Germinal center (tissue), 1 donor: ENCODE measurements at regions not wholly inside any gene's neighbourhood (a gene's known extent, or its start where the extent isn't known, plus 50 kb on each side); places are given as distances from the start of the nearest gene placed in this dataset.

ENCODE experiments used
- DNase-seq: peaks from one replicate; pipeline ENCODE4 v3.0.0; 2012; ENCODE audit warnings: mixed read lengths, low spot score

- no peak for DNase-seq
Measured at GRCh38 chr15:61633951-61634350, 404.8 kb upstream of the RORA start.

- no peak for DNase-seq
Measured at GRCh38 chr15:61629269-61629668, 400.2 kb upstream of the RORA start.

GRCh38 chr15:61624950-61625349 lies 395.8 kb upstream of the RORA start:
- DNase-seq = no peak

GRCh38 chr15:61623746-61624145 lies 394.6 kb upstream of the RORA start:
- no peak for DNase-seq

GRCh38 chr15:61621865-61622264 lies 392.8 kb upstream of the RORA start:
- no peak for DNase-seq

GRCh38 chr15:61621146-61621545 lies 392.0 kb upstream of the RORA start:
- DNase-seq = peak; percentile 30

GRCh38 chr15:61620151-61620550 lies 391.0 kb upstream of the RORA start:
- DNase-seq = no peak

GRCh38 chr15:61613729-61614128 lies 384.6 kb upstream of the RORA start:
- DNase-seq = no peak

- no peak for DNase-seq
Measured at GRCh38 chr15:61613138-61613537, 384.0 kb upstream of the RORA start.

- no peak for DNase-seq
Measured at GRCh38 chr15:61612111-61612510, 383.0 kb upstream of the RORA start.

GRCh38 chr15:61605343-61605742 lies 376.2 kb upstream of the RORA start:
- DNase-seq = no peak

GRCh38 chr15:61598655-61599054 lies 369.6 kb upstream of the RORA start:
- no peak for DNase-seq

GRCh38 chr15:61584410-61584809 lies 355.3 kb upstream of the RORA start:
- no peak for DNase-seq

GRCh38 chr15:61582092-61582491 lies 353.0 kb upstream of the RORA start:
- DNase-seq = no peak

GRCh38 chr15:61575597-61575996 lies 346.5 kb upstream of the RORA start:
- DNase-seq = no peak

GRCh38 chr15:61571026-61571425 lies 341.9 kb upstream of the RORA start:
- DNase-seq = no peak

GRCh38 chr15:61564785-61565184 lies 335.7 kb upstream of the RORA start:
- DNase-seq = no peak

GRCh38 chr15:61558172-61559136 lies 329.4 kb upstream of the RORA start:
- DNase-seq = no peak

GRCh38 chr15:61556037-61556648 lies 327.0 kb upstream of the RORA start:
- DNase-seq = no peak

GRCh38 chr15:61549727-61550126 lies 320.6 kb upstream of the RORA start:
- DNase-seq = no peak

- DNase-seq = no peak
Measured at GRCh38 chr15:61545763-61546162, 316.7 kb upstream of the RORA start.

- DNase-seq = no peak
Measured at GRCh38 chr15:61541516-61541915, 312.4 kb upstream of the RORA start.

- no peak for DNase-seq
Measured at GRCh38 chr15:61537337-61537736, 308.2 kb upstream of the RORA start.
